ENCODE measurements at regions not wholly inside any gene's neighbourhood (a gene's known extent, or its start where the extent isn't known, plus 50 kb on each side); places are given as distances from the start of the nearest gene placed in this dataset.

- no peak for DNase-seq (ENCODE audit: low spot score)
Measured at GRCh38 chr16:74094962-74095361, 201.7 kb upstream of the PSMD7 start.

DNA sequence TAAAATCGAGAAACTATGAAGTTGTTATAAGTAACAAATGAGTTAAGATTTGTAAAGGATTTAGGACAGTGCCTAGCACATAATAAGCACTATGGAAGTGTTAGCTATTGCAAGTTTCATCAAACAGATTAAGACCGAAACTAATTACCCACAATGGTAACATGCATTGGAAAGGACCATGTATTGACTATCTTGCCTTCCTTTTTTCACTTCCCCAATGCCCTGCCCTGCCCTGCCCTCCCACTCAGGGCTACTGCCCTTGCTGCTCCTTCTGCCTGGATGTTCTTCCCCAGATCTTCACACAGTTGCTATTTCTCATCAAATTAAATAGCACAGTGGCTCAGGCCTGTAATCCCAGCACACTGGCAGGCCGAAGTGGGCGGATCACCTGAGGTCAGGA, 202.1 kb upstream of the PSMD7 start:
- DNase-seq (ENCODE audit: low spot score): no peak

GRCh38 chr16:74092336-74092735, 204.3 kb upstream of the PSMD7 start:
- no peak for DNase-seq (ENCODE audit: low spot score)

GRCh38 chr16:74090871-74091270, 205.7 kb upstream of the PSMD7 start:
- DNase-seq (ENCODE audit: low spot score): no peak

- DNase-seq (ENCODE audit: low spot score): no peak
Measured at GRCh38 chr16:74083541-74083940, 213.1 kb upstream of the PSMD7 start.

- no peak for DNase-seq (ENCODE audit: low spot score)
Measured at GRCh38 chr16:74080311-74080710, 216.3 kb upstream of the PSMD7 start.

- DNase-seq (ENCODE audit: low spot score): no peak
Measured at GRCh38 chr16:74079232-74079586, 217.4 kb upstream of the PSMD7 start.

DNA sequence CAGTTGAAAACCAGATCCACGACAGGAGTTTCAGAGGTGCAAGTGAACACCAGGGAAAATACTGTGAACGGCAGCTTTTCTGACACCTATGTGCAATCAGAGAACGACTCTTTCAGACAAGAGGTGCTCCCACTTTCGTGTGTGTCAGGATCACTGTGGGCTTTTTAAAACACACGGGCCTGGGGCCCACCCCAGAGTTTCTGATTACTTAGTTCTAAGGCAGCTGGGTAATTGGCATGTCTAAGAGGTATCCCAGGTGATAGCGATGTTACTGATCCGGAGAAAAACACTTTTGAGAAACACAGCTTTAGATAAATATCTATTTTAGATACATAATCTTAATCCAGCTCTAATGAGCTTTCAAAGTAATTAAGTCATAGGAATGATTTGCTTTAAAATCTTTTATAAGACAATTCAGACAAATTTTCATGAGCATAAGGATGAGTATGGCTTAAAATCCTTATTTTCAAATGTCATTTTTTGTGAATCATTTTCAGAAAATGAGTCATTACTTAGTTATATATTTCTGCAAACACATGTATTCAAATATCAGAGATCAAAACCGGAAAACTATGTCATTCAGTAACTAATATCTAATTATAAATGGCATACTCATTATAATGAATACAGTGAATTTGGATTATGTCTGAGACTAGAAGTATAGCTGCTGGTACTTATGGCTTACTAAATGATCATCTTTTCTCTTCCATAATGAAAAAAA, 217.9 kb upstream of the PSMD7 start:
- no peak for DNase-seq (ENCODE audit: low spot score)

- DNase-seq (ENCODE audit: low spot score): no peak
Measured at GRCh38 chr16:74076568-74076967, 220.0 kb upstream of the PSMD7 start.

GRCh38 chr16:74075393-74075792, 221.2 kb upstream of the PSMD7 start:
- DNase-seq (ENCODE audit: low spot score): no peak

GRCh38 chr16:74073456-74073855, 223.2 kb upstream of the PSMD7 start:
- no peak for DNase-seq (ENCODE audit: low spot score)

- DNase-seq (ENCODE audit: low spot score): no peak
Measured at GRCh38 chr16:74071996-74072535, 224.5 kb upstream of the PSMD7 start.

- DNase-seq (ENCODE audit: low spot score): no peak
Measured at GRCh38 chr16:74070237-74070636, 226.4 kb upstream of the PSMD7 start.

GRCh38 chr16:74064120-74064735, 232.4 kb upstream of the PSMD7 start:
- DNase-seq (ENCODE audit: low spot score): no peak

- DNase-seq (ENCODE audit: low spot score): no peak
Measured at GRCh38 chr16:74053826-74054225, 242.8 kb upstream of the PSMD7 start.

- no peak for DNase-seq (ENCODE audit: low spot score)
Measured at GRCh38 chr16:74053312-74053711, 243.3 kb upstream of the PSMD7 start.

DNA sequence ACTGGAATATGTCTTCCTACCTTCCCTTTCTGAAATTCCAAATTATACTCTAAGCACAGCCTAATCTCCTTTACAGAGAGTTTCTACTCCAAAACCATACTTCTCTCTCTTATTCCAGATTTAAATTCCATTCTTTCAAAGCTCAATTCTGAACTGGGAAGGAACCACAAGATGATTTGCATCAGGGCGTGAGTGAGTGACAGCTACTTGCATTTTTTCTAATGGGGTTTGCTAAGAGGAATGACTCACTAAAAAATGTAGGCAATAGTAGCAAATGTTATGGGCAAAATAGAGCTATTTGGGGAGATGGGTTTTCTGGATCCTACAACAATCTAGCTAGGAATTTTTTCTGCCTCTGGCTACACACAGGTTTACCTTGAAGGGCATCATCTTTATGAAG, 244.6 kb upstream of the PSMD7 start:
- no peak for DNase-seq (ENCODE audit: low spot score)

- DNase-seq (ENCODE audit: low spot score): no peak
Measured at GRCh38 chr16:74049027-74049426, 247.6 kb upstream of the PSMD7 start.

- DNase-seq (ENCODE audit: low spot score): no peak
Measured at GRCh38 chr16:74046524-74046923, 250.1 kb upstream of the PSMD7 start.

DNA sequence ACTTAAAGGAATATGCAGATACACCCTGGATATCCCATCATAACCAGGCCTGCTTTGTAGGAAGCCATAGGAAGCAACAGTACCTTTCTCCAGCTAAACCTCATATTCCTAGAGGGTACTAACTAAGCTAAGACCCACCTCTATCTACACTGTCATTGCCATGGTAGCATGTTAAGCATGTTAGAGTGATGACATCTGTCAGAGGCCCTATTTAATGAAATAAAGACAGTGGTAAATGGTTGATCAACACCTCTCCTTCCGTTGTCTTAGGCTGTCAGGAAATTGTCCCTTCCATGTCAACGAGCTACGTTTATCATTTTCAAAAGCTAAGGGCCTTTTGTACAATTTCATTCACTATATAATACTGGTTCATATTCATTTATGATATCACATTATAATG, 251.1 kb upstream of the PSMD7 start:
- no peak for DNase-seq (ENCODE audit: low spot score)

GRCh38 chr16:74035816-74036215, 260.8 kb upstream of the PSMD7 start:
- DNase-seq (ENCODE audit: low spot score): no peak

- DNase-seq (ENCODE audit: low spot score): no peak
Measured at GRCh38 chr16:74034862-74035261, 261.8 kb upstream of the PSMD7 start.

- no peak for DNase-seq (ENCODE audit: low spot score)
Measured at GRCh38 chr16:74034200-74034599, 262.4 kb upstream of the PSMD7 start.
